Head of caudate nucleus (tissue), 42 donors: ENCODE measurements at regions not wholly inside any gene's neighbourhood (a gene's known extent, or its start where the extent isn't known, plus 50 kb on each side); places are given as distances from the start of the nearest gene placed in this dataset.
"Not testable (repeated sequence)": the region's sequence is repeated elsewhere in the genome, so short reads cannot be mapped to it uniquely, and the experiment has no call there.

Experiments
- DNase-seq, 42 donors: peaks; one replicate each; pipeline versions ENCODE4 v3.0.0 to v3.0.0-alpha.2; 2020 to 2021; ENCODE audit warnings: mixed read lengths in 7 of 42
- intact Hi-C: fragments of 100-400 bp; cut with DNase I; formaldehyde crosslinking; loops from one replicate; pipeline ENCODE4 v1.15.0; 2022

DNA sequence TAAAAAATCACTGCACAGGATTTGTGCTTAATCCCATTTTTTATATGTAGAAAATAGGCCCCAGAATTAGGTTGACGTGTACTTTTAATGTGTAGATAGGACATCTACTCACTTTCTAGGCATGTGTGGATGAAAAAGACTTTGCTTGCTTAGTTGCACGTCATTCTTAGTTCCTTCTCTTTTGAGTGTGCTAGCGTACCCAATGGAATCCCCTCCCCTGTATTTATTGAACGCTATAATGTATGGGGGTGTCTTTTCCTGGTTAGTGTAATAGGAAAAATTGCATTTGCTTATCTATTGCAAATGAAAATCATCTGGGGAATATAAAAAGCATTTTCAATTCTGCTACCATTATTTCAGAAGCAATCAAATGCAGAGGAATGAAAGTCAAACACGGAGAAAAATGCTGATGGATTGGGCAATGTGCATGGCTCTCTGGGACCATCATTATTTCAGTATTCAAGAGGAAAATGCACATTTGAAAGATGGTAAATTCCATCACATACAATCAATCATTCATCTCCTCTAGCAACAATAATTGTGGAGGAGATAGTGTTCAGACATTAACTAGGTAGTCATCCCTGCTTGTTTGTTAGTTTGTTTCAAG, 277.0 kb upstream of the B3GALT2 start:
- intact Hi-C loops: no loop called here
- DNase-seq: no peak

DNA sequence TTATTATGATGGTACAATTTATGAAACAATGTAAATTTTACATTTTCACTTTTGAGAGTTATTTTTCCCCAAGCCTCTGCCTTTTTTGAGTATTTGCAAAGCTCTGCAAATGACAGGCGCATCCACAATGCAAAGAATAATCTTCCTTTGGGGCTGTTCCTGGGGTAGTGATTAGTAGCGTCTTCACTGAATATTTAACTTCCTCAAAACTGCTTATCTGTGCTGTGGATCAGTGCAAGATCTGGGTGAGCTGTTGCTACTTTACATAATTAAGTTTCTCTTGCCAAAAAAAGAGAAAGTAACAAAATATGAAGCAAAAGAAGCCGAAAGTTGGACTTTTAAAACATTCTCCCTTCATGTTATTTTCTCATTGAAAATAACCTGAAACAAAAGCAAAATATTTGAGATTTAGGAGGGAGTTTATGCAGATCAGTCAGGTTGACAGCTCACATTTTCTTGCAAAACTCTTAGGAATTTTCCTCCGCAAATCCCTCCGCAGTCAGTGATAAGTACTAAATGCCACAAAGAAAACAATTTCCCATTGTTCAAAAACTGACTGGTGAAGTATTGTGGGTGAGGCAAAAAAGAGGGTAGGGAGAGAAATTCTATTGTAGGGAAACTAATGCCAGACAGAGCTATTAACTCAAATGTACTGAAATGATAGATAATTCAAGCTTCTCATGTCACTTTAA, 276.4 kb upstream of the B3GALT2 start:
- intact Hi-C loops: no loop called here
- DNase-seq: no peak

DNA sequence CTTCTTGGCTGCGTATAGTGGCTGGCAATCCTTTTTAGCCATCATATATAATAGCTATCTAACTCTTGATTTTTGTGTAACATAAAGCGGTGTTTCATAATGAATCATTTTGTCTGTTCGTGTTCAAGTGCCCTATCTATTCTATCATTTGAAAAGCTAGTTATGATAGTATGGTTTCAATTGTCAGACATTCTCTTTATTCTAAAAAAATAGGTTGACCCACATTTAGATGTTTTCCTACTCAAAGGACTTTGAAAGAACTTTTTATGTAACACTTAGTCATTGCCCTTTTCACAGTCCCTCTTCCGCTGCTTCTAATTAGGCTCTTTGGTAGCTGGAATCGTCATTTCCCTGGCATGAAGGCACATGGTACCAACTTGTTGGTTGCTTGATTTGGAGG, 272.2 kb upstream of the B3GALT2 start:
- intact Hi-C loops: no loop called here
- no peak for DNase-seq

DNA sequence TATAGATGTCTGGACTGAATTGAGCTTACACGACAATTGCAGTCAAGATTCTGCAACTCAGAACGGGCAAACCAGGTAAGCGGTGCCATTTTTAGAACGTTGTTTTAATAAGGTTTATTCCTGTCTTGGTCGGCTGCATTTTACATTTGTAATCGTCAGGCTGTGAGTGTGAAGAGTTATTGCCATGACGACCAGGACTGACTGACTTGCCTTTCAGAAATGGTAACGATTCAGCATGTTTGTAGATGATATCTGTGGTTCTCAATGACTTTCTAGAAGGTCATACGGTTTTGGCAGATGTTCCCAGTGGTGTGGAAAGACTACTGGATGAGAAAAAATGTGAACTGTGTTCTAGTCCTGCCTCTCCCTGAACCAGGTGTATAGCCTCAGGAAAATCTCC, 271.3 kb upstream of the B3GALT2 start:
- peak in 10 of 42 donors; percentile 1 to 41 (median 12) for DNase-seq
- intact Hi-C loops: no loop called here

DNA sequence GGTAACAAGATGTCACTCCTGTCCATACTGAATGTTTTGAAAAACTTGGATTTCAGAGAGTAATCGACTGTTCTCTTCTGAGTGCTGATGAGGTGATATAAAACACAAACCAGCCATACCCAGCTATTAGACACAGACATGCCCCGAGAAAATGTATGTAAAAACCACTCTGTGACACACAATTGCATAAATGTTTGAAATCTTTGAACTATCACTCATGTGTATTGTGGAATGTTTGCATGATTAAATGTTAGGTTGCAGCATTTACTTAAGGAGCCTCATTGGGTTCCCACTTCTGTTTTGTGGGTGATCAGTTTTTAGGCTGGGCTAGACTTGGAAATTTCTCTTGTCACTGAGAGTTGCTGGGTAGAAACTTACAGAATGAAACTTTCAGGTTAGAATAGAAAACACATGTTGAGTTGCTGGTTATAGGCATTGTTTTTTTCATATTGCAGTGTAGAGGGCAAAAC, 270.4 kb upstream of the B3GALT2 start:
- DNase-seq: no peak
- intact Hi-C loops: no loop called here

DNA sequence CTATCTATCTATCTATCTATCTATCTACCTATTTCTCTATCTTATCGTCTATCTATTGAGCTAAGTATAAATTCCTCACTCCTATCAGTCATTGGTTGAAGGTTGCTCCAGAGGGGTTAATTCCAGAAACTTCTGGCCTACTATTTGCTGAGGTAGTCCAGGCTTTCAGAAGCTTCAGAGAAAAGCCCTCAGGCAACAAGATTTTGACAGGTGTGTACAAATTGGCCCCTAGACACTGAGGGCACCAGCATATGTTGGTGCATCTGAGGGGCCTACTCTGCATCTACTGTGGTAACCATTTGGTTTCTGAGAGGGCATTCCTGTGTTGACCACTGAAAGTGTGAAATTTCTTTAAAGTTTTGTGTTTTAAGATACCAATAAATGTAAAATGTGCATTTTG, 265.2 kb upstream of the B3GALT2 start:
- no peak for DNase-seq
- intact Hi-C loops: no loop called here

DNA sequence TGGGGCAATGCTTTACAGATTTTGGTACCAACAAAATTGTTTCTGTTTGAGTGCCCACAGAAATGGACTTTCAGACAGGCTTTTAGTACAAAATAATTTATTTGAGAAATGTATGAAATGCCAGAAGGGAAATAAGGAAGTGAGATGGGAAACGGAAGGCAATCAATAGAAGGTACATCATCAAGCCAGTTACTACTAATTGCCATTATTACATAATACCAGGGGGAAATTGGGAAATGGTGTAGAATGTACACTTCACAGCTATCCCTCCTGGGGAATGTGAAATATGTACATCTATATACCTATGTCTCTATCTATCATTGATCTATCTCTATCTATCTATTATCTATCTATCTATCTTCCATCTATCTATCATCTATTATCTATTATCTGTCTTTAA, 264.6 kb upstream of the B3GALT2 start:
- no peak for DNase-seq
- intact Hi-C loops: no loop called here

DNA sequence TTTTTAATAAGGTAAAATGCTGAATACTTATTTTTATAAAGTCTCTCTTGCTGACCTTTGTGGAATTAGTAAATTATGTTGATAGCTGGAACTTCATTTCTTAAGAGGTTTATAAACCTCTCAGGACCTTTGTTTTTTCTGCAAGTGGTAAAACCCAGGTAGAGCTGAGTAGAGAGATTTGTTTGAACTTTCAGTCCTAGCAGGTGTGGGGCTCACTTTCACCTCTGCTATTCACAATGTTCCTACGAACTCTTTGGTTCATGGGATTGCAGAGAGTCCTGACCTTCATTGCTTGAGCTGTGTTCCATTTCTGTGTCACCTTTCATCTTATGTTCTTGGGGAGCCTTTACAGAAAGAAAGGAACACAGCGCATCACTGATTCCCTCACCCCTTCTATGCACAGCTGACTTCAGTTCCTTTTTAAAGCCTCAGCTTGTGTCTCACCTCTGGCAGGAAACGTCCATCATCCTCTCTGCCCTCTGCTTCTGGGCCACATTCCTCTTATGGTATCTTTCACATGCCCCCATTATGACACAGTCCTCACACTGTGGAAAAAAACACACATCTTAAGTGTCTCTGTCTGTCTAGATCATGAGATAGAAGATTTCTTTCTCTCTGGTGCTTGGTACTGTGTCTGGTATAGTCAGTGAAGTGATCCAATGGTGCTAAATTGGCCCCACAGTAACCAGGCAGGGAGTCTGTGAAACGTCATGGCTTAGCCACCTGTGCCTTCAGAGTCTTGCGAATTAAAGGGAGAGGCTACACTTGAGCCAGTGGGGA, 262.5 kb upstream of the B3GALT2 start:
- no peak for DNase-seq
- intact Hi-C loops: no loop called here

DNA sequence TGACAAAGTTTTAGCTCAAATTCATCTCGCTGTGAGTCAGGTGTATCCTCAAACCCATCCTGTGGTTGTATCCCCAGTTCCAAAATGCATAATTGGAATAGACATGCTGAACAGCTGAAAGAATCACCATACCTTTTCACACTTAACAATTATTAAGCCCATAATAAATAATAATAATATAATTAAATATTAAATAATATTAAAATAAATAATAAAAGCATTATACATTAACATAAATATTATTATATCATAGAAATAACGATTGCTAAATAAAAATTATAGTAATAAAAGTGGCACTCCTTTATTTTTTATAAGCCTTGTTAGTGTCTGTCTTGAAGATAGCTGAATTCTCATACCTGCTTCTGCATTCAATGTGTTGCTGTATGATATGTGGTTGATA, 257.5 kb upstream of the B3GALT2 start:
- DNase-seq: no peak
- intact Hi-C loops: no loop called here

DNA sequence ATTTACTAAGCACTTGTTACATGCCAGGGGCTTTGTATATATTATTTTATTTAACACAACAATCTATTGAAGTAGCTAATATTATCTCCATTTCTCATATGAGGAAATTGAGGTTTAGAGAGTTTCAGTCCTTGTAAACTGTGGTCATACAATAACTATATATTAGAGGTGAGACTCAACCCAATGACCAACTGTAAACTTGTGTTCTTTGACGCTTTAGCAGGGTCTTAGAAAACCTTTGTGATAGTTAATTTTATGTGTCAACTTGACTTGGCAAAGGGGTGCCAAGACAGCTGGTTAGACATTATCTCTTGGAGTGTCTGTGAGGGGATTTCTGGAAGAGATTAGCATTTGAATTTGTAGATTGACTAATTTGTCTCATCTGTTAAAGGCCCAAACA, 252.4 kb upstream of the B3GALT2 start:
- intact Hi-C loops: no loop called here
- no peak for DNase-seq

DNA sequence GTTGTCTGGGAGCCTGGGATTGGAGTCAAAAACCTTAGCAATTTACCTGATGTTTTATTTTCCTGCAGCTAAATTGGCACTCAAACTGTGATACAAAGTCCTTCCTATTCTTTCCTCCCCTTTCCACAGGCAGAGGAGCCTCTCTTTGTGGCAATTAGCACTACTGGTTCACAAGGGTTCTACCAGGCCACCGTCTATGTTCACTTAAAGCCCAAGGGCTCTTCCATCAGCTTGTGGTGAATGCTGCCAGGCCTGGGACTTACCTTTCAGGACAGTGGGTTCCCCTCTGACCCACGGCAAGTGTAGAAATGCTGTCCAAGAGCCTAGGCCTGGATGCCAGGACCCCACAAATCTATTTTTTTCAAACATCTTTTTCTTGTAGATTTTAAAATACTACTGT, 251.9 kb upstream of the B3GALT2 start:
- intact Hi-C loops: no loop called here

DNA sequence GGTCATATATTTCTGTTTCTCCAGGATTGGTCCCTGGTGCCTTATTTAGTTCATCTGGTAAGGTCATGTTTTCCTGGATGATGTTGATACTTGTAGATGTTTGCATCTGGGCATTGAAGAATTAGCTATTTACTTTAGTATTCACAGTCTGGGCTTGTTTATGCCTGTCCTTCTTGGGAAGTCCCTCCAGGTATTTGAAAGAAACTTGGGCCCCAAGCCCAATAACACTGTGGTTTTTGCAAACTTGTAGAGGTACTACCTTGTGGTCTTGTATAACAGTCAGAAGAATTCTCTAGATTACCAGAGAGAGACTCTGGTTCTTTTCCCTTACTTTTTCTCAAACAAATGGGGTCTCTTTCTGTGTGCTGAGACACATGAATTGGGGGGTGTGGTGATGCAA, 251.4 kb upstream of the B3GALT2 start:
- DNase-seq: no peak
- intact Hi-C loops: no loop called here

More for the DNA sequence above, 251.9 kb upstream of the B3GALT2 start:
- no peak for DNase-seq

DNA sequence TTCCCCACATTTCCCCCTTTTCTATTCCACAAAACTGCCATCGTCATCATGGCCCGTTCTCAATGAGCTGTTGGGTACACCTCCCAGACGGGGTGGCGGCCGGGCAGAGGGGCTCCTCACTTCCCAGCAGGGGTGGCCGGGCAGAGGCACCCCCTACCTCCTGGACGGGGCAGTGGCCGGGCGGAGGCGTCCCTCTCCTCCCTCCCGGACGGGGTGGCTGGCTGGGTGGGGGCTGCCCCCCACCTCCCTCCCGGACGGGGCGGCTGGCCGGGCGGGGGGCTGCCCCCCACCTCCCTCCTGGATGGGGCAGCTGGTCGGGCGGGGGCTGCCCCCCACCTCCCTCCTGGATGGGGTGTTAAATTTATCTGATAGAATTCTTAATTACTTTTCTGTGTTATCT, 250.9 kb upstream of the B3GALT2 start:
- DNase-seq: not testable (repeated sequence)

DNA sequence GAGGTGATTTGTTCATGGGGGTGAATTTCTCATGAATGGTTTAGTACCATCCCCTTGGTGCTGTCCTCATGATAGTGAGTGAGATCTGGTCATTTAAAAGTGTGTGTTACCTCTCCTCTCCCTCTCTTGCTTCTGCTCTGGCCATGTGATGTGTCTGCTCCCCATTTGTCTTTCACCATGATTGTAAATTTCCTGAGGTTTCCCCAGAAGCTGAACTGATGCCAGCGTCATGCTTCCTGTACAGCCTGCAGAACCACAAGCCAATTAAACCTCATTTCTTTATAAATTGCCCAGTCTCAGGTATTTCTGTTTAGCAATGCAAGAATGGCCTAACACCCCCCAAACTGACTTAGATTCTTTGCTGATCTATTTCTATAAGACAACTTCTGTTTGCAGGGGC, 249.4 kb upstream of the B3GALT2 start:
- intact Hi-C loops: no loop called here
- DNase-seq: no peak

More for the DNA sequence above, 250.9 kb upstream of the B3GALT2 start:
- intact Hi-C loops: not testable (repeated sequence)

DNA sequence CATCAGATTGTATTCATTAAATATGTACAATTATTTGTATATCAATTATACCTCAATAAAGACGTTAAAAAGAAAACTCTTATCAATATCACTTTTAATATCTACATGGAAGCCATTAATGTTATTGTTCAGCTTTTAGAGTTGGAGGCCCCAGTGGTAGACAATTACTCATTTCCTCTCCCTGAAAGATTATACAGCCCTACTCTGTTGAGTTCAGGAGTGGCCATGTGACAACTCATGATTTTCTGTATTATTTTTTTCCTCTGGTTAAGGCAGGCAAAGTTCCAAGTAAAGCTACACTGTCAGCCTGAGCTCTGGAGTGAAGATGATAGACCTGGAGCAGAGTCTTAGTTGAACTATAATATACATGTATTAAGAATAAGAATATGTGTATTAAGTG, 247.9 kb upstream of the B3GALT2 start:
- intact Hi-C loops: no loop called here
- no peak for DNase-seq

DNA sequence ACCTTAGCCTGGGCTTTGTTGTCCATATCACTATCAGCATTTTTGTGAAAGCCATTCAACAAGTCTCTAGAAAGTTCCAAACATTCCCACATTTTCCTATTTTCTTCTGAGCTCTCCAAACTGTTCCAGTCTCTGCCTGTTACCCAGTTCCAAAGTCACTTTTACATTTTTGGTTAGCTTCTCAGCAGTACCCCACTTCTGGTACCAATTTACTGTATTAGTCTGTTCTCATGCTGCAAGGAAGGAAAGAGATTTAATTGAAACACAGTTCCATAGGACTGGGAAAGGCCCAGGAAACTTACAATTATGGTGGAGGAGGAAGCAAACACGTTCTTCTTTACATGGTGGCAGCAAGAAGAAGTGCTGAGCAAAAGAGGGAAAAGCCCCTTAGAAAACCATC, 247.2 kb upstream of the B3GALT2 start:
- intact Hi-C loops: no loop called here
- no peak for DNase-seq

DNA sequence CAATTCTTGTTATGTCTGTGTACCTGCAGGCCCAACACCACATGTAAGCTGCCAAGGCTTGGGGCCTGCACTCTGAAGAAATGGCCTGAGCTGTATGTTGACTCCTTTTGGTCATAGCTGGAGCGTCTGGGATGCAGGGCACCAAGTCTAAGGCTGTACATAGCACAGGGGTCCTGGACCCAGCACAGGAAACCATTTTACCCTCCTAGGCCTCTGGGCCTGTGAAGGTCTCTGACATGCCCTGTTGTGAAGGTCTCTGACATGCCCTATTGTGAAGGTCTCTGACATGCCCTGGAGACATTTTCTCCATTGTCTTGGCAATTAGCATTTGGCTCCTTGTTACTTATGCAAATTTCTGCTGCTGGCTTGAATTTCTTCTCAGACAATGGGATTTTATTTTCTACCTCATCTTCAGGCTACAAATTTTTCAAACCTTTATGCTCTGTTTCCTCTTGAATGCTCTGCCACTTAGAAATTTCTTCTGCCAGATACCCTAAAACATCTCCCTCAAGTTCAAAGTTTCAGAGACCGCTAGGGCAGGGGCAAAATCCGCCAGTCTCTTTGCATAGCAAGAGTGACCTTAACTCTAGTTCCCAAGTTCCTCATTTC, 246.7 kb upstream of the B3GALT2 start:
- intact Hi-C loops: no loop called here
- DNase-seq: no peak

DNA sequence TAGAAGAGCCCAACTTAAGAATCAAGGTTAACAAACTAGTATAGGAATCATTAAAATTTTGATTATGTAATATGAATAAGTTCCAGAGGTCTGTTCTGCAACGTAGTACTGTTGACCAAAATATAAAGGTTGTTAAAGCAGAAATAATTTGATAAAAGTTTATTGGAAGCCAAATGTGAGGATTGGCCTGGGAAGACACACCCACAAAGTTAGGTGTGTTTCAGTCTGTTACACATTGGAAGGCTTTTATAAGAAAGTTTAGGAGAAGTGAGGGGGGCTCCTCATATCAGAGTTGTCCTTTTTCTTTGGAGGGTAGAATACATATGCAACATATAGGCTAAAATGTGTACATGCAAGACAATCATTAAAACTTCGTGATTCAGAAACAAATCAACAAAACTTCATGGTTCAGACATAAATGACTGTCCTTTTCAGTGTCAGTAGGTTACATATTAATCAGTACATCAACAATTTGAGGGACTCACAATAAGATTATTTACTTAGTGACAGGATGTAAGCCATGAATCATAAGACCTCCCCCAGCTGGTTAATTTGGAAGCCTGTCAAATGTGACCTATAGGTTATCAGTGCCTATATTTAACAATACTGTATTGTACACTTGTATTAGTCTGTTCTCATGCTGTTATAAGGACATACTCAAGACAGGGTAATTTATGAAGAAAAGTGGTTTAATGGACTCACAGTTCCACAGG, 245.0 kb upstream of the B3GALT2 start:
- DNase-seq: no peak
- intact Hi-C loops: no loop called here

DNA sequence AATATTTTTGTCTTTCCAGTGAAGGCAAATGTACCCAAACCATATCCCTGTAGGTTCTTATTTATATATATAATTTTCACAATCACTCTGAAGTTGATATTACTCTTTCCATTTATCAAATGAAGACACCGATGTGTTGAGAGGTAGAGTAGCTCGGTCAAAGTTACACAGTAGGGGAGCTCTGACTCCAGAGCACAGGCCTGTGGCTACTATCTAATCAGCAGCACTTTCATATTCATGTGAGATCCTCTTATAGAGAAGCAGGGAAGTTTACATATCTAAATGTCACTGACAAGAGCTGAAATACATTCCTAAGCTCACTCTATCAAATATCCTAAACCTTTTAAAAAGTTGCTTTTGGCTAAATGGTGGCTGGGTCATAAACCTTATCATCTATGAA, 241.1 kb upstream of the B3GALT2 start:
- DNase-seq: no peak
- intact Hi-C loops: no loop called here
